GM21717 (cell line): ENCODE measurements at regions not wholly inside any gene's neighbourhood (a gene's known extent, or its start where the extent isn't known, plus 50 kb on each side); places are given as distances from the start of the nearest gene placed in this dataset.

Experiments
- ATAC-seq: cut with Tn5 transposase; IDR thresholded peaks from one replicate; pipeline ENCODE4 v1.9.1; 2021; ENCODE audit warnings: mild to moderate bottlenecking, moderate library complexity; ENCODE audit not compliant: unreplicated experiment

DNA sequence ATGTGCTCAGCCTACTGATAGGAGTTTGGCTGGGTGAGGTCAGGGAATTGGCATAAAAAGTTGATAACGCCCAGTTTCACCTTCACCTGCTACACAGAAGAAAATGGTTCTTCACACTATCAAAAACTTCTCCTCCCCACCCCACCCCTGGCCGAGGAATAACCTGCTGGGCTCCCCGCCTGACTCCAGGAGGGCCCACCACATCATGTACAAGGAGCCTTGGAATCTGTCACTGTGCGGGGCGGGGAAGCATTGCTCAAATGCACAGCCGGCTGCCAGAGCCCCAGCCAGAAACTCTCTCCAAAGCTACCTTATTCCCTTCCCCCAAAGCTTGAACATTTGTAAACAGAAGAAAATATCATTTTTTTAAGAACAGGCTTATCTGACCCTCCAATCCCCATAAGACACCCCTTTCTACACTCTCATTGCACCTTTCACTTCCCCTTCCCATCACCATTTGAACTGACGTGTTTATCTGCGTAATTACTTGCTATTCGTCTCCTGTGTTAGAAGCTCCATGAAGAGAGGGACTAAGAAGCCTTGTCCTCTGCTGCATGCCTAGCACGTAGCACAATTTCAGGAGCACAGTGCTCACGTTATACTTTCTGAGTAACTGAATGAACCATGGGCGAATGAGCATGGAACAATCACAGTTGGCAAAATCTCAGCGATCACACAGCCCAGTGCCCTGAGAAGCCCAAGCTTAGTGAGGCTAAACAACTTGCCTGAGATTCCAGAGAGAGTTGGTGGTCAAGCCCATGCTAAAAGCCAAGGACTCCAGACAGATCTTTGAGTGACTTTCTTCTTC, 82.9 kb downstream of the HES1 start:
- no peak for ATAC-seq

DNA sequence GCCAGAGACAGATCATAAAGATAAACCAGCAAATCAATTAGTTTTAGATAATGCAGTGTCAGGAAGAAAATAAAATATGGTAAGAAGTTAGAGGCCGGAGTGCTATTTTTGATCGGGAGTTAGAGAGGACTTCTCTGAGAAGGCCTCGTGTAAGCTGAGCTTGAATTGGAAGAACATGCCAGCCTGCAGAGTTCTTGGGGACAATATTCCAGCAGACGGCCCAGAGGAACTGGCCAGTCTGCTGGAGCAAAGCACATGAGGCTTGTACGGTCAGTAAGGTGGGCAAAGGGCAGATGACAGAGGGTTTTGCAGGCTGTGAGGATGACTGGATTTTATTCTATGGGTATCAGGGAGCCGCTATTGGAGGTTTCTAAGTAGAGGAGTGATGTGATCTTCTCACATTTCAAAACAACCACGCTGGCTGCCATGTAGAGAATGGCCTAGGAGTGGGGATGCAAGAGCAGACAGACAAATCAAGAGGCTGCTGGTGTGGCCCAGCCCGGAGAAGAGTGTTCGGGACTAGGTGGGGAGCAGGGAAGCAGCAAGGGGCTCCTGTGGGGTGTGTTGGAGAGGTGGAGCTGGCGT, 84.0 kb downstream of the HES1 start:
- ATAC-seq: no peak

DNA sequence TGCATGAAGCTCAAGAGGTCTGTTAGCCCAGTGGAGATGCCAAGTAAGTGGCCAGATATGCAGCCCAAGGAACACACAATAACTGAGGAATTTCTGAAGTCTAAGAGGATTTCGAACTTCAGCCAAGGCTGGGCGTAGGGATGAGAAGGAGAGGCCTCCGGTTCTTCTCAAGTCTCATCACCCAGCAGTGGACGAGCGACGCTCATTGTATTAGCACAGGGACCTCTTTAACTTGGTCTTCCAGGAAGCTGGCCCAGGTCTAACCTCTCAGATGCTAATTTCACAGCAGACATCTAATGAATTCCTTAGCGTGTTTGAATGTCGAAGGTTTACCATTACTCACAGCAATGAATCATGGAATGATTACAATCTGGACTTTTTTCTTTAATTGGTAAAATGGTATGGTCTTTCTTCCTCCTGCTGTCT, 85.0 kb downstream of the HES1 start:
- no peak for ATAC-seq

DNA sequence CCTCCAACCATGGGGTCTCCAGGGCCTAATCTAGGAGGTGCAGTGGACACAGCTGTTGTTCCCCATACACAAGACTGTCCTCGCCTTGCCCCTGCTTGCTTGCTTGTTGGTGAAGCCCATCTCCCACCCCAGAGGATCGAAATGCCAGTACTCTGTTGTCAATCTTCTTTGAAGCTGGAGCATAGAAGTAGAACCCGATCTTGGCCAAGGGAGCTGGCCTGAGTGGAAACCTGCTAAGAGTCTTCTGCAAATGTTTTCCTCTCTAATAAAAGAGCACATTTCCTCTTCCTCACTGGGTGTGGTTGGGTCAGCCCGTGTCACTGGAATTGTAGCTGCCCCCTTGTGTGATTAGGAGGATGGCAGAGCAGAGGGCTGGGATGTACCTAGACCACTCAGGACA, 85.4 kb downstream of the HES1 start:
- ATAC-seq: no peak

DNA sequence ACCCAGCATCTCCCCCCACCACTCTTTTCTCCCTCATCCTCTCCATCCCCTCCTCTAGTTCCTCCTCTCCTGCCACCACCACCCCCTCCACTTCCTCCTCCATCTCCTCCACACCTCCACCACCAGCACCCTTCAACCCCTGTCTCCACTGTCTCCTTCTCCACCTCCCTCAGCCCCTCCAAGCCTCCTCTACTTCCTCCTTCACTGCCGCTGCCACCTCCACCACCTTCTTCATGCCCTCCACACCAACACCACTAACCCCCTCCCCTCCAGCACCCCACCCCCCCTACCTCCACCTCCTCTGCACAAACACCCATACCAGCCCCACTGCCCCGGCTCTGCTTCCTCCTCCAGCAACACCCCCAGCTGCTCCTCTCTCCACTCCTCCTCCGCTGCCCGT, 88.0 kb downstream of the HES1 start:
- no peak for ATAC-seq

DNA sequence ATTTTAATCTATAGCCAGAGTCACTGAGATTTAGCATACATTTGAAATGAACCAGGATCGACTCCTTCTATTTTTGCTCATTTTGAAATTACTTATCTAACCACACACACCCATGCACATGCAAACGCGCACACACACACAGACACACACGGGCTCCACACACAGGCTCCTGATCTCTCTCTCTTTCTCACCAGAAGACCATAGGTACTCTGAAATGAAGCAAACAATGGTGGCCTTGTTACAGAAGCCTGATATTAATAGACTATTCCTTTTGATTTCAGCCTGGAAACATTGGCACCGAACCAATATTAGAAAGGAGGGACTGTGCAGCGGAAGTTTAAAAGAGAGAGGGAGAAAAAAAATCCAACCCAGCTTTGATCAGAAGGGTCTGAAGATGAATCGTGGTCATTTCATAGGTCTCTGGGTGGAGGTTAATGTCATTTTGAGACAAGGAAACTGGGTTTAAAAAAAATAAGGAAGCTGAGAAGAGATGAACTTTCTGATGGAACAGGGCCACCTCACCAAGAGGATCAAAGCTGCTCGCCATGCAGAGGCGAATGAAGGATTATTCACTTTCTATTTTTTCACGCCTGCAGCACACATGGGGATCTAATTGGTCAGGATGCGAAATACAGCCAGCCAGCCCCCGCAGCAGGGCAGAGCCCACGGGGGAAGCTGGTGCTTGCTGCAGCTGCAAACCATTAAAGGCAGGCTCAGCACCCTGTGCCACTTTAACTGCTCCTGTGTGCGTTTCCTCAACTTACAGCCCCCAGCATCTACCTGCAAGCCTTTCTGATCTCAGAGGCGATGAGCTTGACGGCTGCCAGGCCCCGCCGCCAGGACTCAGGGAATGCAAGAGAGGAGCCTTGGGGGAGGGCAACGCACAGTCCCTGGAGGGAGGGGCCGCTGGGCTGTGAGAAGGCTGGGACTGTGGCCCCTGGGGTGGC, 88.8 kb downstream of the HES1 start:
- ATAC-seq: no peak

DNA sequence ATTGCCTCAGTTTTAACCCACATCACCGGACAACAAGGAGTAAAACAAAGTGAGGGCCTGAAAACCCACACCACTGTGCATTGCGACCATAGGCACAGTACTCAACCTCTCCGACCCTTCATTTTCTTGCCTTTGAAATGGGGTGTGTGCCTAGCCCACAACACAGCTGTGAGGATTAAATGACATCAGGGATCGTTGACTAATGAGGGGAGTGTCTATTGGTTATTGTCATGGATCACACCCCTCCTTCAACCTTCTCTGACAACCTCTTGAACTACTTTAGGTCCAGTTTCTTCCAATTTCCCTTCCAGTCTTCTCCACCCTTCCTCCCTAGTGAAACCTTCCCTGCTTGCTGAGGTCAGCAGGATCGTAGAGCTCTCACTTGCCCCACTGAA, 89.5 kb downstream of the HES1 start:
- no peak for ATAC-seq

DNA sequence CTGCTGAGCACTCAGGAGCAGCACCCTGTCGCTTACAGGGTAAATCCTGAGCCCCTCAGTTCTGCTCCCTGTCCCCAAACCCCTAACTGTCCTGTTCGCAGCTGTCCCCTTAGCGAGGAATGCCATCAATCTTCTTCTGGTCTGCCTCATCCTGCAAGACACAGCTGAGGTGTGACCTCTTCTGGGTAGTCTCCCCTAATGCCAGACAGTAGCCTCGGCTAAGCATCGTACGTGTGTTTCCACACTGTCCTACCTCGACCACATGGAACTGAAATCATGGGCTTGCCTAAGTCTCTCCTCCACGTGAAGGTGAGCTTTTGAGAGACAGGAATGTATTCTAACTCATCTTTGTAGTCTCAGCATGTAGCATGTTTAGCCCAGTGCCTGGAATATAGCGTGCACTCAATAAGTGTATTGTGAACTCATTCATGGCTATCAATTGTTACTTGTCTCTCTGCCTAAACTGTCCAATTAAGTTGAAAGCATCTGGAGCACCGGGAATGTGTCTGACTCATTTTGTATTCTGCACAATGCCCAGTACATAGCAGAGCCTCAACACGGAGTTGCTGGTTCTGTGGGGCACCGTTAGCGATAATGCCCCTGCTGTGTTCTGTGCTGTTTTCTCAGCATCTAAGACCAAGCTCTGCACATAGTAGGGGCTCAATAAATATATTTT, 90.2 kb downstream of the HES1 start:
- ATAC-seq: no peak

DNA sequence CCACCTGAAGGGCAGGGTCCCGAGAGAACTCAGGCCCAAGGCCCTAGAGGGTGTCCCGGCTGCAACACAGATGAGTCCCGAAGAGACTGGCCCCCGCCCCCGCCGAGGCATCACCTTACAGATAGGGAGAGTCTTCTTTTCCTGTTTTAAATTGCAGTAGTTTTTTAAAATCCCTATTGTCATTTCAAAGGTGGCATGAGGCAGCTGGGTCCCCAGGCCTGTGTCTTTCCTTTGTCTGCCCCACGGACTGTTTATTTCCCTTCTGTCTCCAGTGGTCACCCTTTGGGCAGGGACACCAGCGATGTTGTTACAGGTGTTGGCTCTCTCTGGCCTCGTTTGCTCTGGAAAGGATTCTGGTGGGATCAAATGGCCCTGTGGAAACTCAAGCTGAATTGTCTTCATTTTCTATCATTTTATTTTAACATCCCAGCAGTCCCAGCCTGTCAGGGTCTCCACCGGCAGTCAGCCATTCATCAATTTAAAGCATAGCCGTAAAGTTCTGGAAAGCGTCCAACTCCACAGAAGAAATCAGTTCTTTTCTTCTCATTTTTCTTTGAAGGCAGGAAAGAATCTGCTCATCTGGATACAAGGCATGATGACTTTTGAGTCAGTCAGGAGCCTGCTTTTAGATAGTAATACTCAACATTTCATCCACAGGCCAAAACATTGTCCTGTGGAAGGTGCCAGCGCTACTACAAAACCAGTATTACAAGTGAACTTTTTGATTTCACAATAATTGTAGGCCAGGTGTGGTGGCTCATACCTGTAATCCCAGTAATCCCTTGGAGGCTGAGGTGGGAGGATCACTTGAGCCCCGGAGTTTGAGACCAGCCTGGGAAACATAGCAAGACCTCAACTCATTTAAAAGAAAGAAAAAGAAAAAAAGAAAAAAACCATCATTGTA, 96.2 kb downstream of the HES1 start:
- no peak for ATAC-seq

DNA sequence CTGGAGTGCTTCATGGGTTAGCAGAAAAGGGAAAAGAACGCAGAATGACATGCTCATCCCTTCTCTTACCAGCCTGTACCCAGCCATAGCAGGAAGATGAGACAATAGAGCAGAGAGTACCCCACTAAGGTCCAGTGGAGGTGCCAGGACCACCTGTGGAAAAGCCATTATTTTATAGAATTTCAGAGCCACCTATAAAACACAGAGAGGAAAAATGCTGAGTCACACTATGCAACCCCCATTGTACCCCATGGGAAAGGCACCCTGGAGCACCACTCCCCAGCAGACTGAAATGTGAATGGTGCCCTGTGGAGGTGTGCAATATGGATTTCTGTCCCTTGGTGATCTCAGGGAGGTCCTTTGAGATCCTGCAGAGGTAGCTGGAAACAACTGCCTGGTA, 97.2 kb downstream of the HES1 start:
- ATAC-seq: no peak

DNA sequence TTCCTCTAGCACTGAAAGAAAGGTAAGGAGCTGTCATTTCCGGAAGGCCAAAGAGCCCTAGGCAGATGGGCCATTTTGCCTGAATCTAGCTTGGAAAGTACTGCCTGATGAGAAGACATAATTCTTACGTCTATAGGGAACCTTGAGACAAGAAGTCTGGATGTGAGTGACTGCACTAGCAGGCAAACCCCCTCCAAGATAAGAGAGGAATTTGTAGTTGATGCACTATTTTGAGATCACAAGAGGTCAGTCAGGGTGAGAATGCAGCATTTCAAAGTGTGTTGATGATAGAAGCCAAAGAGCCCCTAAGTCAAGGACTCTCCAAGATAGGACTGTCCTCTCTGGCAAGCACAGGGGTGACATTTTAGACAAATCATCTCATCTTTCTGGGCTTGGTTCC, 99.2 kb downstream of the HES1 start:
- no peak for ATAC-seq

DNA sequence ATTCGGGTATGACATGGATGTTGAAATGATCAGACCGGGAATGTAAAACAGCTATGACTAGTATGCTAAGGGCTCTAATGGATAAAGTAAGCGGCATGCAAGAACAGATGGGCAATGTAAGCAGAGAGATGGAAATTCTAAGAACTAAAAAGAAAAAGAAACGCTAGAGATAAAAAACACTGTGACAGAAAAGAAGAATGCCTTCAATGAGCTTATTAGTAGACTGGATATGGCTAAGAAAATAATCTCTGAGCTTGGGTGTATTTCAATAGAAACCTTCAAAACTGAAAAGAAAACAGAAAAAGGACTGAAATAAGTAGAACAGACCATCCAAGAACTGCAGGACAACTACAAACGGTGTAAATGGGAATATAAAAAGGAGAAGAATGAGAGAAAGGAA, 101.2 kb downstream of the HES1 start:
- no peak for ATAC-seq

DNA sequence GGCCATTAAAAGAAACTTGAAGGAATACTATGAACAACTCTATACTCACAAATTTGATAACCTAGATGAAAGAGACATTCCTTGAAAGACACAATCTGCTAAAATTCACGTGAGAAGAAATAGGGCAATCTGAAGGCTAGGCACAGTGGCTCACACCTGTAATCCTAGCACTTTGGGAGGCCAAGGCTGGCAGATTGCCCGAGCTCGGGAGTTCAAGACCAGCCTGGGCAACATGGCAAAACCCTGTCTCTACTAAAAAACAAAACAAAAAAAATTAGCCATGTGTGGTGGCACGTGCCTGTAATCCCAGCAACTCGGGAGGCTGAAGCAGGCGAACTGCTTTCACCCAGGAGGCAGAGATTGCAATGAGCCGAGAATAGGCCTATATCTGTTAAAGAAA, 104.8 kb downstream of the HES1 start:
- no peak for ATAC-seq

DNA sequence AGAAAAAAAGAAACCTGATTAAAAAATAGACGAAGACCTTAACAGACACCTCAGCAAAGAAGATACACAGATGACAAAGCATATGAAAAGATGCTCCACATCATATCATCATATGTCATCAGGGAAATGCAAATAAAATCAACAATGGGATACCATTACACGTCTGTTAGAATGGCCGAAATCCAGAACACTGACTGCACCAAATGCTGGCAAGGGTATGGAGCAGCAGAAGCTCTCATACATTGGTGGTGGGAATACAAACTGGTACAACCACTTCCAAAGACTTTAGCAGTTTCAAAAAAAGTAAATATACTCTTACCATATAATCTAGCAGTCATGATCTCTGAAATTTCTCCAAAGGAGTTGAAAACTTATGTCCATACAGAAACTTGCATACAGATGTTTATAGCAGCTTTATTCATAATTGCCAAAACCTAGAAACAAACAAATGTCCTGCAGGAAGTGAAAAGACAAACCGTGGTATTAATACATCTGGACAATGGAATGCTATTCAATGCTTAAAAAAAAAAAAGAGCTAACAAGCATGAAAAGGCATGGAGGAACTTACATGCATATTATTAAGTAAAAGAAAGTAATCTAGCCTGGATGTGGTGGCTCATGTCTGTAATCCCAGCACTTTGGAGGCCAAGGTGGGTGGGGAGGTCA, 107.4 kb downstream of the HES1 start:
- no peak for ATAC-seq

DNA sequence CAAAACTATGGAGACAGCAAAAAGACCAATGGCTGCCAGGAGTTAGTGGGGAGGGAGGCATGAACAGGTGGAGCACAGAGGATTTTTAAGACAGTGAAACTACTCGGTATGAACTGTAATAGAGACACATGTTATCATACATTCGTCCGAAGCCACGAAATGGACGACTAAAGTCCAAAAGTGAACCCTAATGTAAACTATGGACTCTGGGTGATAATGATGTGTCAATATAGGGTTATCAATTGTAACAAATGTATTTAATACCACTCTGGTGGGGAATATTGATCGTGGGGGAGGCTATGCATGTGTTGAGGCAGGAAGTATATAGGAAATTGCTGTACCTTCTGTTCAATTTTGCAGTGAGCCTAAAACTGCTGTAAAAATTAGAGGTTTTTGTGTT, 107.0 kb downstream of the CPN2 start:
- ATAC-seq: no peak

DNA sequence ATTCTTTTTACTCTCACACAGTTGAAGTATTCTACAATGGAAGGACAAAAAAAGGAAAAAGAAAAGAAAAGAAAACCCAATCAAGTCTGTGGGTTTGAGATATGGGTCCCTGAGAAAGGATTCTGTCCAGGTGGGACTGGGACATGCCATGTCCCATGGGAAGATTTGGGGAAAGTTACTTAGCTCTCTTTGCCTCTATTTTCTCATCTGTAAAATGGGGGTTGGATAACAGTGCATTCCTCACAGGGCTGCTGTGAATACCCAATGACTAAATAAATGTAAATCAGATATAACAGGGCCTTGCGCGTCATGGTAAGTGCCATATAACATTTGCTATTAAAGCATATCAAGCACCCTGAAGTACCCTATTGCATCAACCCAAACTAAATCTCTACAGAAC, 105.7 kb downstream of the CPN2 start:
- no peak for ATAC-seq

DNA sequence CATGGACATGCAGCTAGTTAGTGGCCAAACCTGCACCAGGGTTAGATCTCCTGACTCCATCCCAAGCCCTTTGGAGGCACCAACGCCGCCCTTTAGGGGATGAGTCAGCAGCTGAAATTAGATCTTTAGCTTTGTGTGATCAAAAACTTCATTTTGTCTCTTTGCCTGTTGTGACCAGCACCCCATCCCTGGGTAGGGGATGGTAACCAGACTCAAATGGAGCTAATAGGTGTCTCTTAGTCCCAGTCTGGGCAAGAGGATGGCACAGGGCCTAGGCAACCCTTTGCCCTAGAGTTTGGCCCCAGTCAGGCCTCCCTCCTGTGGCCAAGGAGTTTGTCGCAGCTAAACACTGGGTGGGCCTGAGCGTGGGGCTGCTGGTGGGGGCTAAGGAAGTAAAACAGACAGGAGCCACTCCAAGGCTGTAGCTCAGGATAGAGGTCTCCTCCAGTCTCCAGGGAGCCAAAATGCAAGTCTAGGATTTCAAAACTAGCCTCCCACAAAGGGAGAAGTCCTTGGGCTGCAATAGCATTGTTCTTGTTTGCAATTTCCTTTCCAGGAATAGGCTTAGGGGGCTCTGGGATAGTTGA, 105.1 kb downstream of the CPN2 start:
- no peak for ATAC-seq

DNA sequence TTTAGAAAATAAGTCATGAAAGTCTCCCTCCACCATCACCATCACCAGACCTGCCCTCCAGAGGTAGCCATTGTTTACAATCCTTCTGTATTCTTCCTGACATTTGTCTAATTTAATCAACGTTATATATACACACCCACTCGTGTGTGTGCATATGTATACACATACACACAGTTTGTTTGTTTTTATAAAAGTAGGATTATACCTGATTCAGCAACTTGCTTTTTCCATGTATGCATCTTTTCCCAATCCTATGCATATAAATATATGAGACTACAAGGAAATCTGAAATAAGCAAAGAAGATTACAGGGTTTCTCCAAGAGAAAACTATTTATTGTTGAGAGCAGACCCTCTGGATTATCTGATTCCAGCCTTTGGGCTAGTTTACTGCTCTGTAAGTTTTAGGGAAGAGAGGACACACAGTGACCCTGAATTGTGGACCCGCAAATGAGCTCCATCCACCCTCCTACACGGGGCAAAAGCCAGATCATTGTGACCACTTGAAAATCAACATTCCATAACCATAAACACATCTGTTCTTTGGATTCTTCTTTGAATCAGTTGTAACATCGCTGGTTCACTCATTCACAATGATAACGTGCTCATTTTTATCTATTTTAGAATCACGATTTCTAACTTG, 104.3 kb downstream of the CPN2 start:
- no peak for ATAC-seq

DNA sequence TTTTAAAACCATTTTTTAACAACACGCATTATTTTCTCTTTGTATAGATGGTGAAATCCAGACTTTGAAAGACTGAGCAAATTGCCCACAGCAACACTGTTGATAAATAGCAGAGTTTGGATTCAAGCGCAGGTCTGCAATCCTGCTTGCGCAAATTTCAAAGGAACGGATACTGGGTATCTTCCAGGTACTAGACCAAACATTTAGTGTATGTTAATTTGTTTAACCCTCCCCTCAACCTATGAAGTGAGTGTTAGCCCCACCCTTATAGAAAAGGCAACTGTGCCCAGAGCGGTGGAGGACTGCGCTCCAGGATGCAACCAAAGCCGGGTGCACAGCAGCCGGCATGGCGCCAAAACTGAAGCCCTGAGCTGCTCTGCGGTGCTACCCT, 103.8 kb downstream of the CPN2 start:
- ATAC-seq: no peak
